Liver (tissue), 7 donors: ENCODE measurements at regions not wholly inside any gene's neighbourhood (a gene's known extent, or its start where the extent isn't known, plus 50 kb on each side); places are given as distances from the start of the nearest gene placed in this dataset.

Experiments used
- DNase-seq: peaks from one replicate; pipeline ENCODE4 v3.0.0-alpha.2; 2017; ENCODE audit warnings: low spot score
- H3K27ac ChIP-seq, 2 donors: one replicate each; pipeline ENCODE4 v1.7.0; 2013; ENCODE audit warnings: inconsistent platforms in 2 of 2, low read length in 2 of 2, control low read depth in 1 of 2, low read depth in 1 of 2, mild to moderate bottlenecking in 1 of 2
- H3K27me3 ChIP-seq, 4 donors: one replicate each; pipeline versions ENCODE4 v1.6.1 to v1.7.0; 2013; ENCODE audit warnings: low read length in 3 of 4, inconsistent platforms in 1 of 4, mild to moderate bottlenecking in 1 of 4, moderate library complexity in 1 of 4; ENCODE audit not compliant: control insufficient read depth in 4 of 4, insufficient read depth in 4 of 4
- H3K36me3 ChIP-seq, 4 donors: one replicate each; pipeline versions ENCODE4 v1.6.1 to v1.7.0; 2013; ENCODE audit warnings: low read length in 3 of 4, mild to moderate bottlenecking in 3 of 4, low read depth in 1 of 4, moderate library complexity in 1 of 4; ENCODE audit not compliant: control insufficient read depth in 4 of 4, insufficient read depth in 3 of 4
- H3K4me1 ChIP-seq, 4 donors: one replicate each; pipeline versions ENCODE4 v1.6.1 to v1.7.0; 2013; ENCODE audit warnings: low read length in 3 of 4, mild to moderate bottlenecking in 3 of 4, moderate library complexity in 1 of 4; ENCODE audit not compliant: control insufficient read depth in 4 of 4, insufficient read depth in 4 of 4
- H3K4me3 ChIP-seq, 3 donors: one replicate each; pipeline versions ENCODE4 v1.6.1 to v1.7.0; 2013; ENCODE audit warnings: low read length in 3 of 3, control low read depth in 1 of 3, low read depth in 1 of 3, mild to moderate bottlenecking in 1 of 3
- H3K9ac ChIP-seq, 2 donors: one replicate each; pipeline ENCODE4 v1.7.0; 2013; ENCODE audit warnings: low read length in 2 of 2, mild to moderate bottlenecking in 2 of 2, moderate library complexity in 2 of 2, control low read depth in 1 of 2, low read depth in 1 of 2
- H3K9me3 ChIP-seq, 4 donors: one replicate each; pipeline versions ENCODE4 v1.6.1 to v1.7.0; 2013; ENCODE audit warnings: low read length in 3 of 4; ENCODE audit not compliant: control insufficient read depth in 4 of 4
- EGR1 ChIP-seq, 2 donors: IDR thresholded peaks; 2 replicates each; pipeline ENCODE4 v1.6.1; 2016 to 2018; ENCODE audit warnings: antibody characterized with exemption in 2 of 2, low read depth in 2 of 2
- FOXA1 ChIP-seq: IDR thresholded peaks from 2 replicates; pipeline ENCODE4 v1.6.1; 2016; ENCODE audit warnings: antibody characterized with exemption
- FOXA2 ChIP-seq: IDR thresholded peaks from 2 replicates; pipeline ENCODE4 v1.6.1; 2016; ENCODE audit warnings: antibody characterized with exemption
- GABPA ChIP-seq, 2 donors: IDR thresholded peaks in 1 of 2; conservative IDR thresholded peaks in 1 of 2; 2 replicates each; pipeline ENCODE4 v1.6.1; 2016; ENCODE audit warnings: antibody characterized with exemption in 2 of 2, mild to moderate bottlenecking in 1 of 2, moderate library complexity in 1 of 2
- HNF4A ChIP-seq, 2 donors: conservative IDR thresholded peaks; 2 replicates each; pipeline ENCODE4 v1.6.1; 2016; ENCODE audit warnings: antibody characterized with exemption in 2 of 2, mild to moderate bottlenecking in 2 of 2
- HNF4G ChIP-seq: IDR thresholded peaks from 2 replicates; pipeline ENCODE4 v1.6.1; 2016; ENCODE audit warnings: antibody characterized with exemption
- JUND ChIP-seq, 2 donors: IDR thresholded peaks; 2 replicates each; pipeline ENCODE4 v1.6.1; 2016; ENCODE audit warnings: antibody characterized with exemption in 2 of 2
- NR2F2 ChIP-seq: IDR thresholded peaks from 2 replicates; pipeline ENCODE4 v1.6.1; 2016; ENCODE audit warnings: antibody characterized with exemption
- RAD21 ChIP-seq, 2 donors: IDR thresholded peaks; 2 replicates each; pipeline ENCODE4 v1.6.1; 2016; ENCODE audit warnings: antibody characterized with exemption in 2 of 2, mild to moderate bottlenecking in 2 of 2
- RXRA ChIP-seq, 2 donors: IDR thresholded peaks; 2 replicates each; pipeline ENCODE4 v1.6.1; 2017 to 2018; ENCODE audit warnings: antibody characterized with exemption in 2 of 2, mild to moderate bottlenecking in 1 of 2
- SP1 ChIP-seq: IDR thresholded peaks from 2 replicates; pipeline ENCODE4 v1.6.1; 2018; ENCODE audit warnings: antibody characterized with exemption, mild to moderate bottlenecking
- TAF1 ChIP-seq: conservative IDR thresholded peaks from 2 replicates; pipeline ENCODE4 v1.6.1; 2016; ENCODE audit warnings: antibody characterized with exemption, mild to moderate bottlenecking
- YY1 ChIP-seq: IDR thresholded peaks from 2 replicates; pipeline ENCODE4 v1.6.1; 2016; ENCODE audit warnings: antibody characterized with exemption, mild to moderate bottlenecking
- WGBS: extraction: QIAGEN DNeasy Blood & Tissue Kit; methylation state at CpG from one replicate; pipeline ENCODE4 v1.1.7; 2013; 5-methylcytosine and 5-hydroxymethylcytosine counted together
- TF ChIP-seq, protein P1 (sequence below): IDR thresholded peaks from 2 replicates; pipeline ENCODE4 v1.6.1; 2016; ENCODE audit warnings: antibody characterized with exemption
- TF ChIP-seq, protein P2 (sequence below): IDR thresholded peaks from 2 replicates; pipeline ENCODE4 v1.6.1; 2016; ENCODE audit warnings: antibody characterized with exemption
- TF ChIP-seq, protein P3 (sequence below): IDR thresholded peaks from 2 replicates; pipeline ENCODE4 v1.6.1; 2016; ENCODE audit warnings: antibody characterized with exemption
- TF ChIP-seq, protein P4 (sequence below): IDR thresholded peaks from 2 replicates; pipeline ENCODE4 v1.6.1; 2016; ENCODE audit warnings: antibody characterized with exemption, mild to moderate bottlenecking
- donor health status: healthy.
- donor health status: healthy.
- donor health status: healthy.
- donor health status: healthy.

DNA sequence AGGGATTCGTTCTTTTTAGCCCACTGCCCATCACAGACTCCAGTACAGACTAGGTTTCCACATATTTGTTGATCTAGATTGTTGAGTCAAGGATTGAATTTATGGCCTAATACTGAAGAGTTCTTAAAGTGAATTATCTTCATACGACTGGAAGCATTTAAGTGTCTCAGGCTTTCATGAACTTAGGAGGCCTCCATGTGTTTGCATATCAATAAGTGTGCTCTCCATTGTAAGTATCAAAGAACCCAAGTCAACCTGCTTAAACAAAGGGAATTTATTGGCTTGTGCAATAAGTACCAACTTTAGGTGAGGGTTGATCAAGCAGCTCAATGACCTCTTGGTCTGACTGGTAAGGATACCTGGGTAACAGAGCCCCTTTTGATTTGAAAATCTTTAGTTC lies 382.1 kb downstream of the PDCD6IP start:
- TF ChIP-seq JUND (IDR thresholded peaks at IDR 0.05) (no peak), TAF1 (no peak), YY1 (no peak), HNF4G (no peak), RAD21 (IDR thresholded peaks at IDR 0.05) (no peak), NR2F2 (no peak), RXRA (IDR thresholded peaks at IDR 0.05) (no peak), SP1 (no peak), GABPA (IDR thresholded peaks at IDR 0.05 in 1 of 2, conservative IDR thresholded peaks at IDR 0.05 in 1 of 2) (no peak), FOXA1 (no peak), HNF4A (conservative IDR thresholded peaks at IDR 0.05) (no peak)
- TF ChIP-seq, protein P1, sequence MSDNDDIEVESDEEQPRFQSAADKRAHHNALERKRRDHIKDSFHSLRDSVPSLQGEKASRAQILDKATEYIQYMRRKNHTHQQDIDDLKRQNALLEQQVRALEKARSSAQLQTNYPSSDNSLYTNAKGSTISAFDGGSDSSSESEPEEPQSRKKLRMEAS: no peak
- TF ChIP-seq, protein P2, sequence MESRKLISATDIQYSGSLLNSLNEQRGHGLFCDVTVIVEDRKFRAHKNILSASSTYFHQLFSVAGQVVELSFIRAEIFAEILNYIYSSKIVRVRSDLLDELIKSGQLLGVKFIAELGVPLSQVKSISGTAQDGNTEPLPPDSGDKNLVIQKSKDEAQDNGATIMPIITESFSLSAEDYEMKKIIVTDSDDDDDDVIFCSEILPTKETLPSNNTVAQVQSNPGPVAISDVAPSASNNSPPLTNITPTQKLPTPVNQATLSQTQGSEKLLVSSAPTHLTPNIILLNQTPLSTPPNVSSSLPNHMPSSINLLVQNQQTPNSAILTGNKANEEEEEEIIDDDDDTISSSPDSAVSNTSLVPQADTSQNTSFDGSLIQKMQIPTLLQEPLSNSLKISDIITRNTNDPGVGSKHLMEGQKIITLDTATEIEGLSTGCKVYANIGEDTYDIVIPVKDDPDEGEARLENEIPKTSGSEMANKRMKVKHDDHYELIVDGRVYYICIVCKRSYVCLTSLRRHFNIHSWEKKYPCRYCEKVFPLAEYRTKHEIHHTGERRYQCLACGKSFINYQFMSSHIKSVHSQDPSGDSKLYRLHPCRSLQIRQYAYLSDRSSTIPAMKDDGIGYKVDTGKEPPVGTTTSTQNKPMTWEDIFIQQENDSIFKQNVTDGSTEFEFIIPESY: no peak
- 54% methylated on average over 2 of the region's 2 CpGs for WGBS

DNA sequence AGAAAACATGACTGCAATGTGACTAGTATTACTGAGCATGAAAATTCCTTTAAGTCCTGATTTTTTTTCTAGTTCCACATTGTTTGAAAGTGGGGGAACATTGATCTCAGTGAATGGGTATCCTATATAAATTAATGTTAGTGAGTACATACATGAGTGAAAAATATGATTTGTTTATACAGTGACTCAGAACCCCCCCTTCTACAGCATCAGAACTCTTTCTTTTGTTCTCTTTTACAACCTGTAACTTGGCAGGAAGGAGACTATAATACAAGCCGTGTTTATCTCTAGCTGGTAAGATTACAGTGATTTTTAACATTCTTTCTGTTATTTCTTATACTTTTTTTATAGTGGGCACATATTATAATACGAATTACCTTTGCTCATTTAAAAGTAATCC lies 384.7 kb downstream of the PDCD6IP start:
- Histone ChIP-seq H3K4me1 (no peaks in the 10 kb centered on the region), H3K27me3 (no peaks in the 10 kb centered on the region), H3K36me3 (no peaks in the 10 kb centered on the region), H3K9ac (no peak overlapping the region), H3K9me3 (no peaks in the 10 kb centered on the region), H3K27ac (no peak overlapping the region), H3K4me3 (no peak overlapping the region)
- TF ChIP-seq, protein P2: no peak
- TF ChIP-seq FOXA1 (no peak), TAF1 (no peak), EGR1 (IDR thresholded peaks at IDR 0.05; ENCODE audit: low read depth in 2 of 2) (no peak), JUND (IDR thresholded peaks at IDR 0.05) (no peak), HNF4A (conservative IDR thresholded peaks at IDR 0.05) (no peak), RXRA (IDR thresholded peaks at IDR 0.05) (no peak), FOXA2 (no peak), NR2F2 (no peak), SP1 (no peak), RAD21 (IDR thresholded peaks at IDR 0.05) (no peak), GABPA (IDR thresholded peaks at IDR 0.05 in 1 of 2, conservative IDR thresholded peaks at IDR 0.05 in 1 of 2) (no peak), HNF4G (no peak)
- TF ChIP-seq, protein P3, sequence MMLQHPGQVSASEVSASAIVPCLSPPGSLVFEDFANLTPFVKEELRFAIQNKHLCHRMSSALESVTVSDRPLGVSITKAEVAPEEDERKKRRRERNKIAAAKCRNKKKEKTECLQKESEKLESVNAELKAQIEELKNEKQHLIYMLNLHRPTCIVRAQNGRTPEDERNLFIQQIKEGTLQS: no peak
- TF ChIP-seq, protein P4, sequence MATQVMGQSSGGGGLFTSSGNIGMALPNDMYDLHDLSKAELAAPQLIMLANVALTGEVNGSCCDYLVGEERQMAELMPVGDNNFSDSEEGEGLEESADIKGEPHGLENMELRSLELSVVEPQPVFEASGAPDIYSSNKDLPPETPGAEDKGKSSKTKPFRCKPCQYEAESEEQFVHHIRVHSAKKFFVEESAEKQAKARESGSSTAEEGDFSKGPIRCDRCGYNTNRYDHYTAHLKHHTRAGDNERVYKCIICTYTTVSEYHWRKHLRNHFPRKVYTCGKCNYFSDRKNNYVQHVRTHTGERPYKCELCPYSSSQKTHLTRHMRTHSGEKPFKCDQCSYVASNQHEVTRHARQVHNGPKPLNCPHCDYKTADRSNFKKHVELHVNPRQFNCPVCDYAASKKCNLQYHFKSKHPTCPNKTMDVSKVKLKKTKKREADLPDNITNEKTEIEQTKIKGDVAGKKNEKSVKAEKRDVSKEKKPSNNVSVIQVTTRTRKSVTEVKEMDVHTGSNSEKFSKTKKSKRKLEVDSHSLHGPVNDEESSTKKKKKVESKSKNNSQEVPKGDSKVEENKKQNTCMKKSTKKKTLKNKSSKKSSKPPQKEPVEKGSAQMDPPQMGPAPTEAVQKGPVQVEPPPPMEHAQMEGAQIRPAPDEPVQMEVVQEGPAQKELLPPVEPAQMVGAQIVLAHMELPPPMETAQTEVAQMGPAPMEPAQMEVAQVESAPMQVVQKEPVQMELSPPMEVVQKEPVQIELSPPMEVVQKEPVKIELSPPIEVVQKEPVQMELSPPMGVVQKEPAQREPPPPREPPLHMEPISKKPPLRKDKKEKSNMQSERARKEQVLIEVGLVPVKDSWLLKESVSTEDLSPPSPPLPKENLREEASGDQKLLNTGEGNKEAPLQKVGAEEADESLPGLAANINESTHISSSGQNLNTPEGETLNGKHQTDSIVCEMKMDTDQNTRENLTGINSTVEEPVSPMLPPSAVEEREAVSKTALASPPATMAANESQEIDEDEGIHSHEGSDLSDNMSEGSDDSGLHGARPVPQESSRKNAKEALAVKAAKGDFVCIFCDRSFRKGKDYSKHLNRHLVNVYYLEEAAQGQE: no peak
- no peak for DNase-seq
- WGBS: 24% methylated on average over 2 of the region's 2 CpGs

More for the DNA sequence above, 382.1 kb downstream of the PDCD6IP start:
- H3K4me3 ChIP-seq: no peak overlapping the region
- no peak for DNase-seq
- no peak overlapping the region for H3K27ac ChIP-seq
- H3K4me1 ChIP-seq: no peaks in the 10 kb centered on the region
- no peaks in the 10 kb centered on the region for H3K27me3 ChIP-seq
- no peaks in the 10 kb centered on the region for H3K36me3 ChIP-seq
- H3K9me3 ChIP-seq: no peaks in the 10 kb centered on the region
- H3K9ac ChIP-seq: no peak overlapping the region
